ENCODE measurements at regions not wholly inside any gene's neighbourhood (a gene's known extent, or its start where the extent isn't known, plus 50 kb on each side); places are given as distances from the start of the nearest gene placed in this dataset.
A peak's percentile ranks its signal among the peaks of the same experiment; 100 is the strongest.

- H3K79me2 ChIP-seq (ENCODE audit: low read length): no peaks in the 10 kb centered on the region
- BruUV-seq (replicated peaks): no TSS peak
Measured at GRCh38 chr5:5981562-5981961, 396.8 kb downstream of the MED10 start.

GRCh38 chr5:5980538-5980895 is 397.8 kb downstream of the MED10 start:
- H3K27me3 ChIP-seq (ENCODE audit: low read length): no peaks in the 10 kb centered on the region
- peaks cover 25% of the 10 kb centered on the region for H3K4me1 ChIP-seq (ENCODE audit: insufficient read depth, low read length)
- H3K27ac ChIP-seq (ENCODE audit: low read length): peak overlapping the region; percentile 85
- TF ChIP-seq CTCF (conservative IDR thresholded peaks at IDR 0.05; ENCODE audit: low read depth, low read length): no peak
- TF ChIP-seq EZH2phosphoT487 (IDR thresholded peaks at IDR 0.05; ENCODE audit: borderline replicate concordance, low read length): no peak
- TF ChIP-seq EZH2 (IDR thresholded peaks at IDR 0.05; ENCODE audit: low read length, unreplicated experiment): no peak
- no peaks in the 10 kb centered on the region for H3K79me2 ChIP-seq (ENCODE audit: low read length)
- H3K9me3 ChIP-seq (ENCODE audit: low read length): no peaks in the 10 kb centered on the region
- DNase-seq (no peak), ATAC-seq (no peak)
- BruUV-seq (replicated peaks): no TSS peak
- ChIA-PET CTCF (no interaction called here), POLR2A (ENCODE audit: unreplicated experiment) (no interaction called here)
- peak overlapping the region; percentile 1; the same call in 1 of the 2 replicates for H3K4me3 ChIP-seq (ENCODE audit: low read length)
- peaks cover 11% of the 10 kb centered on the region for H3F3A ChIP-seq (ENCODE audit: low read length, unreplicated experiment)
- peak overlapping the region; percentile 42 for H2AFZ ChIP-seq (ENCODE audit: low read length)
- no peak overlapping the region for H3K9ac ChIP-seq (ENCODE audit: low read length)
- H4K20me1 ChIP-seq (ENCODE audit: low read length): no peaks in the 10 kb centered on the region
- peak overlapping the region; percentile 63 for H3K4me2 ChIP-seq (ENCODE audit: low read length)
- H3K9me2 ChIP-seq (replicated peaks; ENCODE audit: low read length): 0 out of 2 replicates have a peak, but pooled peaks cover 3% of the 10 kb centered on the region
- intact Hi-C loops (cut with micrococcal nuclease): no loop called here
- H3K36me3 ChIP-seq (ENCODE audit: low read depth, low read length): no peaks in the 10 kb centered on the region

More at GRCh38 chr5:5981562-5981961, 396.8 kb downstream of the MED10 start:
- Histone ChIP-seq H3K9me3 (ENCODE audit: low read length) (no peaks in the 10 kb centered on the region), H3K9ac (ENCODE audit: low read length) (no peak overlapping the region), H3K9me2 (replicated peaks; ENCODE audit: low read length) (0 out of 2 replicates have a peak, but pooled peaks cover 3% of the 10 kb centered on the region), H3F3A (ENCODE audit: low read length, unreplicated experiment) (peaks cover 11% of the 10 kb centered on the region), H2AFZ (ENCODE audit: low read length) (no peak overlapping the region), H3K36me3 (ENCODE audit: low read depth, low read length) (no peaks in the 10 kb centered on the region), H3K4me3 (ENCODE audit: low read length) (no peak overlapping the region), H3K4me1 (ENCODE audit: insufficient read depth, low read length) (peaks cover 25% of the 10 kb centered on the region), H3K27me3 (ENCODE audit: low read length) (no peaks in the 10 kb centered on the region), H4K20me1 (ENCODE audit: low read length) (no peaks in the 10 kb centered on the region), H3K27ac (ENCODE audit: low read length) (no peak overlapping the region), H3K4me2 (ENCODE audit: low read length) (no peak overlapping the region)
- no peak for DNase-seq
- no peak for ATAC-seq
- TF ChIP-seq EZH2 (IDR thresholded peaks at IDR 0.05; ENCODE audit: low read length, unreplicated experiment): no peak
- no peak for TF ChIP-seq EZH2phosphoT487 (IDR thresholded peaks at IDR 0.05; ENCODE audit: borderline replicate concordance, low read length)
- TF ChIP-seq CTCF (conservative IDR thresholded peaks at IDR 0.05; ENCODE audit: low read depth, low read length): no peak
- intact Hi-C loops (cut with micrococcal nuclease): no loop called here
- ChIA-PET POLR2A (ENCODE audit: unreplicated experiment) (no interaction called here), CTCF (no interaction called here)

GRCh38 chr5:5979761-5980537 is 398.4 kb downstream of the MED10 start:
- TF ChIP-seq EZH2phosphoT487 (IDR thresholded peaks at IDR 0.05; ENCODE audit: borderline replicate concordance, low read length): no peak
- no peak for TF ChIP-seq CTCF (conservative IDR thresholded peaks at IDR 0.05; ENCODE audit: low read depth, low read length)
- TF ChIP-seq EZH2 (IDR thresholded peaks at IDR 0.05; ENCODE audit: low read length, unreplicated experiment): no peak
- BruUV-seq (replicated peaks): no TSS peak
- Histone ChIP-seq H3K27ac (ENCODE audit: low read length) (peak overlapping the region; percentile 85), H3K9me3 (ENCODE audit: low read length) (no peaks in the 10 kb centered on the region), H3F3A (ENCODE audit: low read length, unreplicated experiment) (peaks cover 11% of the 10 kb centered on the region), H3K79me2 (ENCODE audit: low read length) (no peaks in the 10 kb centered on the region), H3K4me3 (ENCODE audit: low read length) (peak overlapping the region; percentile 6; the same call in 1 of the 2 replicates), H3K4me2 (ENCODE audit: low read length) (peak overlapping the region; percentile 63), H4K20me1 (ENCODE audit: low read length) (no peaks in the 10 kb centered on the region), H3K4me1 (ENCODE audit: insufficient read depth, low read length) (peaks cover 25% of the 10 kb centered on the region), H3K9me2 (replicated peaks; ENCODE audit: low read length) (0 out of 2 replicates have a peak, but pooled peaks cover 3% of the 10 kb centered on the region), H3K27me3 (ENCODE audit: low read length) (no peaks in the 10 kb centered on the region), H3K9ac (ENCODE audit: low read length) (peak overlapping the region; percentile 28; the same call in 1 of the 2 replicates), H3K36me3 (ENCODE audit: low read depth, low read length) (no peaks in the 10 kb centered on the region), H2AFZ (ENCODE audit: low read length) (peak overlapping the region; percentile 72)
- ATAC-seq (no peak), DNase-seq (peak; percentile 98)
- ChIA-PET CTCF (no interaction called here), POLR2A (ENCODE audit: unreplicated experiment) (no interaction called here)
- intact Hi-C loops (cut with micrococcal nuclease): no loop called here

Data from PC-3 (cell line).